ENCODE measurements at regions not wholly inside any gene's neighbourhood (a gene's known extent, or its start where the extent isn't known, plus 50 kb on each side); places are given as distances from the start of the nearest gene placed in this dataset.

GRCh38 chr4:31035761-31036160, 315.6 kb downstream of the PCDH7 start:
- TF ChIP-seq POLR2A (IDR thresholded peaks at IDR 0.05) (no peak), CTCF (IDR thresholded peaks at IDR 0.05 in 4 of 5, conservative IDR thresholded peaks at IDR 0.05 in 1 of 5) (no peak)
